ENCODE measurements at regions not wholly inside any gene's neighbourhood (a gene's known extent, or its start where the extent isn't known, plus 50 kb on each side); places are given as distances from the start of the nearest gene placed in this dataset.
"Not testable (repeated sequence)": the region's sequence is repeated elsewhere in the genome, so short reads cannot be mapped to it uniquely, and the experiment has no call there.

- no peak for DNase-seq
These were observed 256.8 kb upstream of the ZEB2 start for GRCh38 chr2:144776766-144777165.

GRCh38 chr2:144774809-144775208, 254.9 kb upstream of the ZEB2 start:
- DNase-seq = no peak

GRCh38 chr2:144771348-144771747, 251.4 kb upstream of the ZEB2 start:
- DNase-seq = no peak

- no peak for DNase-seq
These were observed 250.8 kb upstream of the ZEB2 start for GRCh38 chr2:144770616-144771230.

GRCh38 chr2:144760939-144761338, 241.0 kb upstream of the ZEB2 start:
- DNase-seq = not testable (repeated sequence)

GRCh38 chr2:144759746-144760145, 239.8 kb upstream of the ZEB2 start:
- no peak for DNase-seq

GRCh38 chr2:144758196-144758595, 238.3 kb upstream of the ZEB2 start:
- DNase-seq = not testable (repeated sequence)

GRCh38 chr2:144753416-144753815, 233.5 kb upstream of the ZEB2 start:
- DNase-seq = peak in 1 of 3 donors; percentile 13

GRCh38 chr2:144751142-144751905, 231.4 kb upstream of the ZEB2 start:
- no peak for DNase-seq

- no peak for DNase-seq
These were observed 229.3 kb upstream of the ZEB2 start for GRCh38 chr2:144749188-144749587.

GRCh38 chr2:144748443-144748842, 228.5 kb upstream of the ZEB2 start:
- DNase-seq = no peak

- DNase-seq = no peak
These were observed 227.7 kb upstream of the ZEB2 start for GRCh38 chr2:144747571-144747970.

GRCh38 chr2:144745424-144745823, 225.5 kb upstream of the ZEB2 start:
- DNase-seq = no peak

- DNase-seq = no peak
These were observed 218.8 kb upstream of the ZEB2 start for GRCh38 chr2:144738749-144739148.

- DNase-seq = no peak
These were observed 210.8 kb upstream of the ZEB2 start for GRCh38 chr2:144730711-144731110.

GRCh38 chr2:144724460-144724859, 204.5 kb upstream of the ZEB2 start:
- not testable (repeated sequence) for DNase-seq

- no peak for DNase-seq
These were observed 198.5 kb upstream of the ZEB2 start for GRCh38 chr2:144718376-144718775.

GRCh38 chr2:144715992-144716391, 196.1 kb upstream of the ZEB2 start:
- no peak for DNase-seq

GRCh38 chr2:144713410-144713809, 193.5 kb upstream of the ZEB2 start:
- no peak for DNase-seq

- DNase-seq = peak; percentile 44 to 62 (median 49)
These were observed 192.6 kb upstream of the ZEB2 start for GRCh38 chr2:144712550-144712940.

GRCh38 chr2:144711630-144712549, 192.0 kb upstream of the ZEB2 start:
- no peak for DNase-seq

GRCh38 chr2:144711084-144711483, 191.2 kb upstream of the ZEB2 start:
- no peak for DNase-seq

GRCh38 chr2:144708626-144709025, 188.7 kb upstream of the ZEB2 start:
- DNase-seq = no peak
